OCI-LY3 (cell line): ENCODE measurements at regions not wholly inside any gene's neighbourhood (a gene's known extent, or its start where the extent isn't known, plus 50 kb on each side); places are given as distances from the start of the nearest gene placed in this dataset.
"Not testable (repeated sequence)": the region's sequence is repeated elsewhere in the genome, so short reads cannot be mapped to it uniquely, and the experiment has no call there.

Experiments used
- CTCF ChIP-seq: fragments of 200-600, 300-600 bp; sonication (generic); IDR thresholded peaks from 2 replicates; pipeline ENCODE4 v1.5.1; 2014; ENCODE audit warnings: antibody characterized with exemption, low read length, low read depth
- EZH2phosphoT487 ChIP-seq: fragments of 200-600 bp; shearing (Covaris generic); IDR thresholded peaks from 2 replicates; pipeline ENCODE4 v1.6.1; 2018; ENCODE audit warnings: antibody characterized with exemption, mixed run types, low read depth

- TF ChIP-seq CTCF, EZH2phosphoT487: not testable (repeated sequence)
Measured at GRCh38 chr5:99581204-99581603, 652.4 kb upstream of the CHD1 start.
